ENCODE measurements at regions not wholly inside any gene's neighbourhood (a gene's known extent, or its start where the extent isn't known, plus 50 kb on each side); places are given as distances from the start of the nearest gene placed in this dataset.

DNA sequence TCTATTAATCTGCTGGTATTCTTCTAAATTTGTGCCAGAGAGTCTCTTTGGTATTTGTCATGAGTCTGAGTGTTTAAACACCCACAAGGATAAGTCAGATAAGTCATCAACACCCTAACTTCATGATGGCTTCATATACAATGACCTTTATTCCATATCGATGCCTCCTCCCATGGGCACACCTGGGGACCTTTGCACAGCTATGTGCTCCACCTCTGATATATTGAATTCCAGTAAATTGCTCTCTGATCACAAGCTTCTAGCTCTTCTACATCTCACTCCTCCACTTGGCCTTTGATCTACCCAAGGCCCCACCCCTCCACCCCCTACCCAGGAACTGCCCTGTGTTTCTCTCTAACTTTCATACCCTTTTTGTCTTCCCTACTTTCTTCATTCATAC, 102.7 kb upstream of the MIER3 start:
- H3K4me1 ChIP-seq, result no peaks in the 10 kb centered on the region
- DNase-seq, result no peak
- no peaks in the 10 kb centered on the region for H3K36me3 ChIP-seq
- TF ChIP-seq, protein P1, sequence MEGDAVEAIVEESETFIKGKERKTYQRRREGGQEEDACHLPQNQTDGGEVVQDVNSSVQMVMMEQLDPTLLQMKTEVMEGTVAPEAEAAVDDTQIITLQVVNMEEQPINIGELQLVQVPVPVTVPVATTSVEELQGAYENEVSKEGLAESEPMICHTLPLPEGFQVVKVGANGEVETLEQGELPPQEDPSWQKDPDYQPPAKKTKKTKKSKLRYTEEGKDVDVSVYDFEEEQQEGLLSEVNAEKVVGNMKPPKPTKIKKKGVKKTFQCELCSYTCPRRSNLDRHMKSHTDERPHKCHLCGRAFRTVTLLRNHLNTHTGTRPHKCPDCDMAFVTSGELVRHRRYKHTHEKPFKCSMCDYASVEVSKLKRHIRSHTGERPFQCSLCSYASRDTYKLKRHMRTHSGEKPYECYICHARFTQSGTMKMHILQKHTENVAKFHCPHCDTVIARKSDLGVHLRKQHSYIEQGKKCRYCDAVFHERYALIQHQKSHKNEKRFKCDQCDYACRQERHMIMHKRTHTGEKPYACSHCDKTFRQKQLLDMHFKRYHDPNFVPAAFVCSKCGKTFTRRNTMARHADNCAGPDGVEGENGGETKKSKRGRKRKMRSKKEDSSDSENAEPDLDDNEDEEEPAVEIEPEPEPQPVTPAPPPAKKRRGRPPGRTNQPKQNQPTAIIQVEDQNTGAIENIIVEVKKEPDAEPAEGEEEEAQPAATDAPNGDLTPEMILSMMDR (IDR thresholded peaks at IDR 0.05; ENCODE audit: low read depth, low read length), result no peak
- H3K27me3 ChIP-seq, result no peaks in the 10 kb centered on the region; the same call in 1 of the 2 replicates
- H3K4me3 ChIP-seq (ENCODE audit: low read depth, low read length), result no peak overlapping the region
- H3K9me3 ChIP-seq, result no peaks in the 10 kb centered on the region

DNA sequence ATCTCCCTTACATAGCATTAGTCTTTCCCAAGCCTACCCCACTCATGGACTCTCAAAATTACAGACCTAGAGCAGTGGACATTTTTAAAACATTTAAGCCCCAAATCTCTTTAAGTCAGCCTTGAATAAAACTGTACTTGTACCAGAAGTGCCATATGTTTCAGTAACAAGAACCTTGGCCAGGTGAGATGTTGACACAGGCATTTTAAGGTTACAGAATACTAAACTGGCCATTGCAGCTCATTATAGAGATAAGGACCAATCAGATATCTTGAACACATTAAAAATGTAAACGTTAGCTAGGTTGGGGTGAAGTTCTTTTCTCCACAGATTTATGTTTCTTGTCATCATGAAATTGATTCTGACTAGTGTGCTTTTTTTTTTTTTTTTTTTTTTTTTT, 103.8 kb upstream of the MIER3 start:
- no peak for DNase-seq
- H3K36me3 ChIP-seq, result no peaks in the 10 kb centered on the region
- H3K4me3 ChIP-seq (ENCODE audit: low read depth, low read length), result no peak overlapping the region
- H3K27me3 ChIP-seq, result no peaks in the 10 kb centered on the region; the same call in 1 of the 2 replicates
- no peaks in the 10 kb centered on the region for H3K9me3 ChIP-seq
- TF ChIP-seq, protein P1 (IDR thresholded peaks at IDR 0.05; ENCODE audit: low read depth, low read length), result no peak
- H3K4me1 ChIP-seq, result no peaks in the 10 kb centered on the region

DNA sequence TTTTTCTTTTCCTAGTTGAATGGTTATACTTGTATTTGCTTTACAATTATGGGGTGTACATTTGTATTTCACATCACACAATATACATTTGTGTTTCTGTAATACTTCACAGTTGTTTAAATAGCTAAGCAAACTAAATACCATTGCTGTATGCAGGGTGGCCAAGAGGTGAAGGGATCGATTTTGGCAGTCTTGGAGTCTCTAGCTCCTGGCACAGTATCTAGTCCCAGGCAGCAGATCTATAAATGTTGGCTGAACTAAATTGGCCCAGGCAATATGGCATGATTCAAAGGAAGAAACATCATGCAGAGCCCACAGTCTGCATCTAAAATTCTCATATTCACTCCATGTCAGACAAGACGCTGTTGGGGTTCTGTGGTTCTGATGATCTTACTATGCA, 110.1 kb upstream of the GPBP1 start:
- TF ChIP-seq, protein P1 (IDR thresholded peaks at IDR 0.05; ENCODE audit: low read depth, low read length), result no peak
- H3K27me3 ChIP-seq, result no peaks in the 10 kb centered on the region; the same call in 1 of the 2 replicates
- H3K9me3 ChIP-seq, result no peaks in the 10 kb centered on the region
- no peaks in the 10 kb centered on the region for H3K4me1 ChIP-seq
- no peaks in the 10 kb centered on the region for H3K36me3 ChIP-seq
- no peak for DNase-seq
- no peak overlapping the region for H3K4me3 ChIP-seq (ENCODE audit: low read depth, low read length)

DNA sequence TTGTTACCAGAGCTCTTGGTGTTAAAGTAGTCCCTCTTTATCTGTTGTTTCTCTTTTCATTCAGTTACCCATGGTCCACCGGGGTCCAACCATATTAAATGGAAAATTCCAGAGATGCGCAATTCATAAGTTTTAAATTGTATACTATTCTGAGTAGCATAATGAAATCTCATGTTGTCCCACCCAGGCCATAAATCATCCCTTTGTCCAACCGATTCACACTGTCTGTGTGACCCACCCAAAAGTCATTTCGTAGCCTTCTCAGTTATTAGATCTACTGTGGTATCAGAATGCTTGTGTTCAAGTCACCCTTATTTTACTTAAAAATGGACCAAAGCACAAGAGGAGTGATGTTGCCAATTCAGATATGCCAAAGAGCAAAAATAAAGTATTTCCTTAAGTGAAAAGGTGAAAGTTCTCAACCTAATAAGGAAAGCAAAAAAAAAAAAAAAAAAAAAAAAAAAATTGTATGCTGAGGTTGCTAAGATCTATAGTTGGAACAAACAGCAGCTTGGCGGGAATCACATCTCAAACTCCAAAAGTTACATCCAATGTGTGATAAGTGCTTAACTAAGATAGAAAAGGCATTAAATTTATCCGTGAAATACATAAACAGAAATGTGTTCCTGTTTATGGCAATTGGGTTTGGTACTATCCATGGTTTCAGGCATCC, 106.8 kb upstream of the GPBP1 start:
- TF ChIP-seq, protein P1 (IDR thresholded peaks at IDR 0.05; ENCODE audit: low read depth, low read length), result no peak
- Histone ChIP-seq H3K9me3 (no peaks in the 10 kb centered on the region), H3K4me3 (ENCODE audit: low read depth, low read length) (no peak overlapping the region), H3K4me1 (no peaks in the 10 kb centered on the region), H3K27me3 (no peaks in the 10 kb centered on the region; the same call in 1 of the 2 replicates), H3K36me3 (no peaks in the 10 kb centered on the region)
- DNase-seq, result no peak

DNA sequence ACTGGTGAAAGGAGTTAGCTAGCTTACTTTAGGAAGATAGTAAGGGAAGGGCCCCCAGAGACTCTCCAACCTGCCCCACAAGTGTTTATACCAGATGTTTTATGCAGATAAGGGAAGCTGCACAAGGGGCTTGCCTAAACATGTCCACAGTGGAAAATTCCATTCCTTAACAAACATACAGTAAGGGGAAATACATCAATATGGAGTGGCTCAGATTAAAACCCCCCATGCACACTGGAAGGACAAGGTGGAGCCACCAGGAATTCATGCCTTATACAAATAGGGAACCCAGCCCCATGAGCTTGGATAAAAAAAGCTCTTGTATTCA, 106.3 kb upstream of the GPBP1 start:
- no peak for DNase-seq
- no peak overlapping the region for H3K4me3 ChIP-seq (ENCODE audit: low read depth, low read length)
- no peaks in the 10 kb centered on the region; the same call in 1 of the 2 replicates for H3K27me3 ChIP-seq
- H3K36me3 ChIP-seq, result no peaks in the 10 kb centered on the region
- no peaks in the 10 kb centered on the region for H3K4me1 ChIP-seq
- TF ChIP-seq, protein P1 (IDR thresholded peaks at IDR 0.05; ENCODE audit: low read depth, low read length), result no peak
- H3K9me3 ChIP-seq, result no peaks in the 10 kb centered on the region

DNA sequence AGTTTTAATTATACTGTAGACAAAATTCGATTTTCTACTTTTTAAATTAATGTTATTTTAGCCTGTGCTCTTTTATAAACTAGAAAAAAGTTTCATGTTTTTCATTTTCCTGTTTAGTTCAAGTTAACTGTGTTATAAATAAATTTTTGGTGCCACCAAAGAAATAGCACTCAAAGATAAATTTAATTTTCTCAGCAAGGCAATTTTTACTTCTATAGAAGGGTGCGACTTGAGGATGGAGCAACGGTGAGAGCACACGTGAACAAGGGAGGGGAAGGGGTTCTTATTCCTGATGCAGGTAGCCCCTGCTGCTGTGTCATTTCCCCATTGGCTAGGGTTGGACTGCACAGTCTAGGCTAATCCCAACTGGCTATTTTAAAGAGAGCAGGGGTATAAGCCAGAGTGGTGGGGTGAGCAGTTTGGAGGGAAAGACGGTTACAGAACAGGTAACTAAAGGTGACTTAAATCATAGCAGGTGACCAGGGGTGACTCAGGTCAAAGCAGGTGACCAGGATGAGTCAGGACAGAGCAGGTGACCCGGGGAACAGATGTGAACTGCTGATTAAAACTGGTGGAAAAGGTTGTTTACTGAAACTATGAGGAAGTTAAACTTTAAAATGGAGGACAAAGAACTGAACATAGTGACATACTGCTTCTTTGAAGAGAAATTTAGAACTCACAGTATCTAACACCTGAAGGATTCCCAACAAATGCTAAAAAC, 104.6 kb upstream of the GPBP1 start:
- H3K36me3 ChIP-seq, result no peaks in the 10 kb centered on the region
- TF ChIP-seq, protein P1 (IDR thresholded peaks at IDR 0.05; ENCODE audit: low read depth, low read length), result no peak
- no peak for DNase-seq
- H3K4me1 ChIP-seq, result no peaks in the 10 kb centered on the region
- no peak overlapping the region for H3K4me3 ChIP-seq (ENCODE audit: low read depth, low read length)
- no peaks in the 10 kb centered on the region for H3K9me3 ChIP-seq
- H3K27me3 ChIP-seq, result no peaks in the 10 kb centered on the region; the same call in 1 of the 2 replicates
